ENCODE measurements at regions not wholly inside any gene's neighbourhood (a gene's known extent, or its start where the extent isn't known, plus 50 kb on each side); places are given as distances from the start of the nearest gene placed in this dataset.

GRCh38 chr18:11245879-11246278 is 96.5 kb upstream of the PIEZO2 start:
- ATAC-seq (no peak), DNase-seq (ENCODE audit: low spot score) (no peak)
- TF ChIP-seq POLR2AphosphoS5 (IDR thresholded peaks at IDR 0.05; ENCODE audit: low read depth) = no peak
- Histone ChIP-seq H3F3A (replicated peaks; ENCODE audit: low read depth) (no peaks in the 10 kb centered on the region), H4K20me1 (replicated peaks; ENCODE audit: insufficient read depth) (no peaks in the 10 kb centered on the region), H3K36me3 (ENCODE audit: insufficient read depth) (no peaks in the 10 kb centered on the region), H3K27me3 (ENCODE audit: insufficient read depth) (no peaks in the 10 kb centered on the region), H2AFZ (no peak overlapping the region), H3K4me2 (no peak overlapping the region), H3K4me3 (no peak overlapping the region), H3K79me2 (replicated peaks; ENCODE audit: insufficient read depth) (no peaks in the 10 kb centered on the region), H3K9me2 (ENCODE audit: insufficient read depth) (peaks cover 7% of the 10 kb centered on the region), H3K27ac (ENCODE audit: low read depth) (no peak overlapping the region), H3K4me1 (ENCODE audit: insufficient read depth) (no peaks in the 10 kb centered on the region)
- no peak overlapping the region for H3K4me3 Mint-ChIP-seq
- no peaks in the 10 kb centered on the region for H3K36me3 Mint-ChIP-seq (ENCODE audit: low read depth)
- H3K4me1 Mint-ChIP-seq = no peaks in the 10 kb centered on the region
- H3K27me3 Mint-ChIP-seq (ENCODE audit: insufficient read depth, low read depth, poor library complexity) = peaks cover 3% of the 10 kb centered on the region
- no peak overlapping the region for H3K27ac Mint-ChIP-seq
- no peaks in the 10 kb centered on the region for H3K9me3 Mint-ChIP-seq

- H3K4me3 Mint-ChIP-seq = no peak overlapping the region
- Histone ChIP-seq H2AFZ (no peak overlapping the region), H3K9me2 (ENCODE audit: insufficient read depth) (0 out of 2 replicates have a peak, but pooled peaks cover 3% of the 10 kb centered on the region), H3K4me2 (no peak overlapping the region), H3F3A (replicated peaks; ENCODE audit: low read depth) (no peaks in the 10 kb centered on the region), H3K4me1 (ENCODE audit: insufficient read depth) (no peaks in the 10 kb centered on the region), H3K27me3 (ENCODE audit: insufficient read depth) (no peaks in the 10 kb centered on the region), H4K20me1 (replicated peaks; ENCODE audit: insufficient read depth) (no peaks in the 10 kb centered on the region), H3K36me3 (ENCODE audit: insufficient read depth) (no peaks in the 10 kb centered on the region), H3K79me2 (replicated peaks; ENCODE audit: insufficient read depth) (no peaks in the 10 kb centered on the region), H3K27ac (ENCODE audit: low read depth) (no peak overlapping the region), H3K4me3 (no peak overlapping the region)
- DNase-seq (ENCODE audit: low spot score) (no peak), ATAC-seq (no peak)
- no peaks in the 10 kb centered on the region for H3K27me3 Mint-ChIP-seq (ENCODE audit: insufficient read depth, low read depth, poor library complexity)
- H3K36me3 Mint-ChIP-seq (ENCODE audit: low read depth) = no peaks in the 10 kb centered on the region
- no peak overlapping the region for H3K27ac Mint-ChIP-seq
- no peaks in the 10 kb centered on the region for H3K4me1 Mint-ChIP-seq
- H3K9me3 Mint-ChIP-seq = no peaks in the 10 kb centered on the region
- TF ChIP-seq ETS1 (IDR thresholded peaks at IDR 0.05) = no peak
- TF ChIP-seq ZNF331 (CRISPR knock-in tag; IDR thresholded peaks at IDR 0.05; ENCODE audit: low read depth) = no peak
- TF ChIP-seq CREB1 (CRISPR knock-in tag; IDR thresholded peaks at IDR 0.05; ENCODE audit: low read depth) = no peak
- no peak for TF ChIP-seq REST (IDR thresholded peaks at IDR 0.05; ENCODE audit: unreplicated experiment)
- no peak for TF ChIP-seq EZH2phosphoT487 (IDR thresholded peaks at IDR 0.05; ENCODE audit: unreplicated experiment)
- TF ChIP-seq JUNB (IDR thresholded peaks at IDR 0.05; ENCODE audit: unreplicated experiment) = no peak
- TF ChIP-seq ZNF114 (CRISPR knock-in tag; IDR thresholded peaks at IDR 0.05) = no peak
- no peak for TF ChIP-seq POLR2AphosphoS5 (IDR thresholded peaks at IDR 0.05; ENCODE audit: low read depth)
- no peak for TF ChIP-seq STAT1 (IDR thresholded peaks at IDR 0.05; ENCODE audit: unreplicated experiment)
- no peak for TF ChIP-seq EZH2 (IDR thresholded peaks at IDR 0.05; ENCODE audit: low read depth, unreplicated experiment)
- TF ChIP-seq CTCF (conservative IDR thresholded peaks at IDR 0.05; ENCODE audit: low read depth in 2 of 2) = no peak
These were observed 88.1 kb upstream of the PIEZO2 start for GRCh38 chr18:11237484-11237883.
